Erythroblast (primary cell): ENCODE measurements at regions not wholly inside any gene's neighbourhood (a gene's known extent, or its start where the extent isn't known, plus 50 kb on each side); places are given as distances from the start of the nearest gene placed in this dataset.

Experiments
- GATA1 ChIP-seq: IDR thresholded peaks from 2 replicates; pipeline ENCODE4 v1.6.1; 2011; ENCODE audit warnings: low read depth, mild to moderate bottlenecking, control low read depth, low read length, moderate library complexity
- POLR2A ChIP-seq: IDR thresholded peaks from 2 replicates; pipeline ENCODE4 v1.6.1; 2011; ENCODE audit warnings: mild to moderate bottlenecking, low read length

DNA sequence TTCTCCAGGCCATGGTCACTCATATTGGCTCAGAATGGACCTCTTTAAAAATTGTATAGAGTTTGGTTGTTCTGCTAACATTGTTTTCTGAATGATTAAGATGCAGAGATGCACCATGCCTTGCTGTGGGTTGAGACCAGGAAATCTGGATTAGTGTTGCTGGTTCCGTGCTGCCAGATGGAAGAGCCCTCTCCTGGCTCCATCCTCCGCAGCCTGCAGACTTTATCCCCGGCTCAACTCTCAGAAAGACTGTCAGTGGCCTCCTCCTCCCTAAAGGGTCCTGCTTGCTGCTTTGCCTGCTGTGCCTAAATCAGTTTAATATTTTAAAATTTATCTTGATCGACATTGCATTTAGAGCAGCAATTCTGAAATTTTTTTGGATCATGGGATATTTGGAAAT lies 196.7 kb downstream of the TENT4A start:
- TF ChIP-seq POLR2A (no peak), GATA1 (no peak)
